ENCODE measurements at regions not wholly inside any gene's neighbourhood (a gene's known extent, or its start where the extent isn't known, plus 50 kb on each side); places are given as distances from the start of the nearest gene placed in this dataset.

DNA sequence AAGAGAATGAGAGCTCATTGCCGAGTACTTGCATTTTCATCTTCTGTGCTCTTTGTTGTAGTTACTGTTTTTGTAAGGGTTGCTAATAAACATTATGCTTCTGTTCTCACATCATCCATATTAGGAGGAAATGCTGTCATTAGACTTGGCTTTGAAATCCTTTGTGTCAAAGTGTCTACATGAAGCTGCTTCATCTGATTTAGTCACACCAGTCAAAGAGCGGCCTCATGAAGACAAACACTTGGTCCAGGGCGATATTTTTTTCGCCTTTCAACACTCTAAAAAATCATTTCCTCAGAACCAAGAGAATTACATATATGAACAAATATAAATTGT is 105.0 kb downstream of the SPRY2 start:
- Histone ChIP-seq H3K4me3 (ENCODE audit: low read depth, low read length) (no peak overlapping the region), H2AFZ (ENCODE audit: low read length, unreplicated experiment) (no peak overlapping the region), H3K79me2 (ENCODE audit: control insufficient read depth, insufficient read depth, low read length, unreplicated experiment) (no peaks in the 10 kb centered on the region), H3K36me3 (ENCODE audit: insufficient read depth, low read length) (no peaks in the 10 kb centered on the region), H3K4me1 (ENCODE audit: control insufficient read depth, insufficient read depth, low read length, unreplicated experiment) (peaks cover 5% of the 10 kb centered on the region), H3K27ac (ENCODE audit: low read depth, low read length) (no peak overlapping the region), H3K27me3 (ENCODE audit: insufficient read depth, low read length) (no peaks in the 10 kb centered on the region)

DNA sequence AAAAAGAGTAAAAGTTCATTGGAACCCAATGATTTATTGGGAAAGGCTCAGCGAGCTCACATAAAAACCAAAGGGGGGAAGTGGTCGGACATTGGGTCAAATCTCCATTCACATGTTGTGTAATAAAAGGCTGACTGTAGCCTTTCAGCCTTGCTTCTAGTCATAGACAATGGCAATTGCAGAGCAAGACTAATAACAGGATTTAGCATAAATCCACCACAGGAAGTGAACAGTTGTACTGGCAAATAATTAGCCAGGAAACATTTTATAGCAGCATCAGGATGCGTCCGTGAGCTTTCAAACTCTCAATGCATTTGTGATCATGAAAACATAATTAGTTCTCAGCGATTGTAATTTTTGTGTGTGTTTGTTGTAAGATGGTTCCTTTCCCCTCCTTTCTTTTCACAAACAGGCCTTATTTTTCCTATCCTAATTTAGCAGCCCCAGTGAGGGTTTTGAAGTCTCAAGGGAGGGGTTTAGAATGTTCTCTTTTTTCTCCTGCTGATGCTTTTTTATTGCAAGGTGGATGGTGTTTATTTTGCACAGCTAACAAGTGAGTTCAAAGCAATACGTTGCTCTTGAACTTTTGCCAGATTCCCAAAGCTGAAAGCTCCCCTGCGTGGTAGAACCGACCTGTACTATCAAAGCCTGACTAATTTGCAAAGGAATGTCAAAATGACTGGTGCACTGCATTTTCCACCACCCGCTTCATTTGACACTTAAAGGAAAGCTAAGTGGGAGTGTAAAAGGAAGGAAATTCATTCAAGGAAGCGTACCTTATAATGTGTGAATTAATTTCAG is 105.6 kb downstream of the SPRY2 start:
- no peaks in the 10 kb centered on the region for H3K79me2 ChIP-seq (ENCODE audit: control insufficient read depth, insufficient read depth, low read length, unreplicated experiment)
- no peaks in the 10 kb centered on the region for H3K36me3 ChIP-seq (ENCODE audit: insufficient read depth, low read length)
- H3K27me3 ChIP-seq (ENCODE audit: insufficient read depth, low read length) = no peaks in the 10 kb centered on the region
- no peak overlapping the region for H3K4me3 ChIP-seq (ENCODE audit: low read depth, low read length)
- H3K4me1 ChIP-seq (ENCODE audit: control insufficient read depth, insufficient read depth, low read length, unreplicated experiment) = peaks cover 5% of the 10 kb centered on the region
- H2AFZ ChIP-seq (ENCODE audit: low read length, unreplicated experiment) = no peak overlapping the region
- H3K27ac ChIP-seq (ENCODE audit: low read depth, low read length) = no peak overlapping the region

DNA sequence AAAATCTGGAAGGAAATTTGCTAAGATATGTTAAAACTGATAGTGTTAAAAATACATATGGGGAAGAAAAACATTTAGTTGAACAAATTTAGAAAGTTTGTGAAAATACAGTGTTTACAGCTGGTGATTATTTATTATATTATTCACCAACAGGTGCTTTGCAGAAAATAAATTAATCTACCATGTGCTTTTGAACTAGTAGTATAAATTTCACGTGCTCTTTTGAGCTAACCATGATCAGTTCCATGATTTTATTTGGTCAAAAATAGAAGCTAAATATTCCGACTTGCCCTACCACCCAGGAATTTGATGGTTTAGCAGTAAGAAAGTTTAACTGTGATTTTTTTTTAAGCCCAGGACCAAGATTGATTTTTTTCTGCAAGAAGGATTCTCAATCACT is 113.3 kb downstream of the SPRY2 start:
- Histone ChIP-seq H3K4me1 (ENCODE audit: control insufficient read depth, insufficient read depth, low read length, unreplicated experiment) (no peaks in the 10 kb centered on the region), H3K4me3 (ENCODE audit: low read depth, low read length) (no peak overlapping the region), H3K79me2 (ENCODE audit: control insufficient read depth, insufficient read depth, low read length, unreplicated experiment) (no peaks in the 10 kb centered on the region), H3K36me3 (ENCODE audit: insufficient read depth, low read length) (no peaks in the 10 kb centered on the region), H2AFZ (ENCODE audit: low read length, unreplicated experiment) (no peak overlapping the region), H3K27me3 (ENCODE audit: insufficient read depth, low read length) (no peaks in the 10 kb centered on the region), H3K27ac (ENCODE audit: low read depth, low read length) (no peak overlapping the region)

DNA sequence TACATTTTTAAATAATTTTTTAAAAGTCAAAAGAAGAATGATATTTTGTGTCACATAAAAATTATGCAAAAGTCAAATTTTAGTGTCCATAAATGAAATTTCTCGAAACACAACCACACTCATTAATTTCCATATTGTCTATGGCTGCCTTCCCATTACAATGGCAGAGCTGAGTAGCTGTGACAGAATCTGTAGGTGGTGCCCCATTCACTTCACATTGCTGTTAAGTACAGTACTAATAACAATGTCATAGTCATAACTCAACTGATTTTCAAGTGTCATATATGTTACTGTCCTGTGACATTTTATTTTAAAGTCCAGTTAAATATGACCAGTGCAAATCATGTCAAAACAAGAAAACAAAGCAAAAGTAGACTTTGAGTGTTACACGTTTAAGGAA is 114.3 kb downstream of the SPRY2 start:
- Histone ChIP-seq H2AFZ (ENCODE audit: low read length, unreplicated experiment) (no peak overlapping the region), H3K79me2 (ENCODE audit: control insufficient read depth, insufficient read depth, low read length, unreplicated experiment) (no peaks in the 10 kb centered on the region), H3K27me3 (ENCODE audit: insufficient read depth, low read length) (no peaks in the 10 kb centered on the region), H3K36me3 (ENCODE audit: insufficient read depth, low read length) (no peaks in the 10 kb centered on the region), H3K4me1 (ENCODE audit: control insufficient read depth, insufficient read depth, low read length, unreplicated experiment) (no peaks in the 10 kb centered on the region), H3K27ac (ENCODE audit: low read depth, low read length) (no peak overlapping the region), H3K4me3 (ENCODE audit: low read depth, low read length) (no peak overlapping the region)

DNA sequence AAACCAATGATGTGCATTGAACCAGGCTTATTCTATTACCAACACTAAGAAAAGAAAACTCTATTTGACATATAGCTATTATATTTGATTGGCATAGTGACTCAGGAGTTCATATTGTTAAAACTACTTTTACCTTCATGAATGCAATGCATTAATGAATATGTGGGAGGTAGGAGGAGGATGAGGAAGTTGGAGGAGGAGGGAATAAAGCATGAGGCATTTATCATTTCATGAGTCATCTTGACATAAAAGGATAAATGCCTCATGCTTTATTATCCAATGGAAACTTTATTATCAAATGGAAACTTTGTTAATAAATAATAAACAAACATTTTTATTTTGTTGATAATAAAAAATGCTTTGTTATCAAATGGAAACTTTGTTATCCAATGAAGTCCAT is 116.5 kb downstream of the SPRY2 start:
- no peak overlapping the region for H3K4me3 ChIP-seq (ENCODE audit: low read depth, low read length)
- no peaks in the 10 kb centered on the region for H3K27me3 ChIP-seq (ENCODE audit: insufficient read depth, low read length)
- H2AFZ ChIP-seq (ENCODE audit: low read length, unreplicated experiment) = no peak overlapping the region
- H3K79me2 ChIP-seq (ENCODE audit: control insufficient read depth, insufficient read depth, low read length, unreplicated experiment) = no peaks in the 10 kb centered on the region
- H3K4me1 ChIP-seq (ENCODE audit: control insufficient read depth, insufficient read depth, low read length, unreplicated experiment) = no peaks in the 10 kb centered on the region
- H3K27ac ChIP-seq (ENCODE audit: low read depth, low read length) = no peak overlapping the region
- H3K36me3 ChIP-seq (ENCODE audit: insufficient read depth, low read length) = no peaks in the 10 kb centered on the region

DNA sequence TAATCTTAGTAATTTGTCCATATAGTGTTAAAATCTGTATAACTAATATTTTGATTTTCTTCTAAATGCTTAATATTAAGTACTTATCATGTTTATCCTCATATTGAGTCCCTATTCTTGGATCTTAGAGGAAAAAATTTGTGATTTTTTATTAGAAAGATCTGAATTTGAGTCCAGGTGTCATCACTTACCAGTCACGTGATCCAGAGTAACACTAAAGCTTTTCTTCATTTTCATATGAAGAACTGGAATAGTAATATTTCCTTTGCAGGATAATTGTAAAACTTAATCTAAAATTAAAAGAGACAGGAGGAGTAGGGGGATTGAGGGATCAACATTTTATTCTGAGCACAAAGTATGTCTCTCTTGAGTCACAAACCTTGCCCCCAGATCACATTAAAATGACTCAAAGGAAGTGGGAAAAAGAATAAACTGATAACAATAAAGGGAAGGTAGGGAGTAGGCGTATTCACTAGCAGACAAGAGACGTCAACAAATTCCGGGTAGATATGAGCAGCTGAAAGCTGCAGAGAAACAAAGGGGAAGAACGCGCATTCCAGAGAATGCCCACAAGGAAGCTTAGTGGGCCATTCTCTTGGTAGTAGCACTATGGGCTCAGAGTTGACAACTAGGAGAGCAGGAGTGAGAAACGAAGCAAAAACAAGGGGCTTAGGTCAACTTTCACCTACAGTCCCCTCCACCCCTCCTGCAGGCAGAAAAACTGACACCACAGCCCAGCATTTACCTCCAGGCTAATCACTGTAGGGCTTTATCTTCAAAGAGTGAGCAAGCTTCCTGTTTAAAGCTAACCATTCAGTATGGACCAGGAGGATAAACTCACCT is 123.1 kb downstream of the SPRY2 start:
- H3K4me1 ChIP-seq (ENCODE audit: control insufficient read depth, insufficient read depth, low read length, unreplicated experiment) = no peaks in the 10 kb centered on the region
- H3K36me3 ChIP-seq (ENCODE audit: insufficient read depth, low read length) = no peaks in the 10 kb centered on the region
- no peak overlapping the region for H3K27ac ChIP-seq (ENCODE audit: low read depth, low read length)
- no peak overlapping the region for H3K4me3 ChIP-seq (ENCODE audit: low read depth, low read length)
- no peaks in the 10 kb centered on the region for H3K27me3 ChIP-seq (ENCODE audit: insufficient read depth, low read length)
- H2AFZ ChIP-seq (ENCODE audit: low read length, unreplicated experiment) = peak overlapping the region; percentile 31
- no peaks in the 10 kb centered on the region for H3K79me2 ChIP-seq (ENCODE audit: control insufficient read depth, insufficient read depth, low read length, unreplicated experiment)

DNA sequence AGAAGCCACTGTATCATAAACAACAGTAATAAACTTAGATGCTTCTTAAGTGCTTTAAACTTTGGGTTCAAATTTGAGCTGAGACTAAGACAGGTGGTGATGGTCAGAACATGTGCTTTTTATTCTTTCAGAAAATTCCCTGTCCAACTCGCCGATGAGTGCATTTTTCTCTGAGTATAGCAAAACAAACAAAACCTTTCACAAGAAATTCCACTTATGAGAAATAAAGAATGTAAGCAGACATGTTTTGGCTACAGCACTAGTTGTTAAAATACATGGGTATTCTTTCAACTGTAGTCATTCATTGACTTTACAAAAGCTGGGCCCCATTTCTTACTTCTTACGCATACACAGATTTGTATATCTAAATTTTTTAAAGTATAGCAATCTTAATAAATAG is 125.6 kb downstream of the SPRY2 start:
- H3K27me3 ChIP-seq (ENCODE audit: insufficient read depth, low read length) = no peaks in the 10 kb centered on the region
- H3K4me3 ChIP-seq (ENCODE audit: low read depth, low read length) = no peak overlapping the region
- no peak overlapping the region for H3K27ac ChIP-seq (ENCODE audit: low read depth, low read length)
- no peaks in the 10 kb centered on the region for H3K79me2 ChIP-seq (ENCODE audit: control insufficient read depth, insufficient read depth, low read length, unreplicated experiment)
- no peaks in the 10 kb centered on the region for H3K4me1 ChIP-seq (ENCODE audit: control insufficient read depth, insufficient read depth, low read length, unreplicated experiment)
- no peaks in the 10 kb centered on the region for H3K36me3 ChIP-seq (ENCODE audit: insufficient read depth, low read length)
- H2AFZ ChIP-seq (ENCODE audit: low read length, unreplicated experiment) = no peak overlapping the region

DNA sequence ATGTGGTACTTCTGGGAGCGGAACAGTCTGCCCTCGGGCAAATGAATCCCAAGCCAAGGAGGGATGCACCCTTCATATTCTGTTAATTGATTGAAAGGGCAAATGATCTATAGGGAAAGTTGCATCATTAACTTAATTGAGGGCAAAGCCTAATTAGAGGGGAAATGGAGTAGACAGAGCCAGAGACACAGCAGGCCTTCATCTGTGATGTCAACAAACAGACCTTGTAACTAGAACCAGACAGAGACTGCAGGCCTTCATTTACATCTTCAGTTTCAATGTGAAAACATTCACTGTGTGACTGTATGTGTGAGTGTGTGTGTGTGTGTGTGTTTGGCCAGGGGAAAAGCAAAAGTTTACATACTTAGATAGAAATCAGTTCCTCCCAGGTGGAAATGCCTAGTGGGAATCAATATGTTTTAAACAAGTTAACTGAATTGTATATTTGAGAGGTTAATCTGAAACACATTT is 126.4 kb downstream of the SPRY2 start:
- Histone ChIP-seq H3K27ac (ENCODE audit: low read depth, low read length) (no peak overlapping the region), H3K4me3 (ENCODE audit: low read depth, low read length) (no peak overlapping the region), H3K27me3 (ENCODE audit: insufficient read depth, low read length) (no peaks in the 10 kb centered on the region), H2AFZ (ENCODE audit: low read length, unreplicated experiment) (no peak overlapping the region), H3K36me3 (ENCODE audit: insufficient read depth, low read length) (no peaks in the 10 kb centered on the region), H3K79me2 (ENCODE audit: control insufficient read depth, insufficient read depth, low read length, unreplicated experiment) (no peaks in the 10 kb centered on the region), H3K4me1 (ENCODE audit: control insufficient read depth, insufficient read depth, low read length, unreplicated experiment) (no peaks in the 10 kb centered on the region)

DNA sequence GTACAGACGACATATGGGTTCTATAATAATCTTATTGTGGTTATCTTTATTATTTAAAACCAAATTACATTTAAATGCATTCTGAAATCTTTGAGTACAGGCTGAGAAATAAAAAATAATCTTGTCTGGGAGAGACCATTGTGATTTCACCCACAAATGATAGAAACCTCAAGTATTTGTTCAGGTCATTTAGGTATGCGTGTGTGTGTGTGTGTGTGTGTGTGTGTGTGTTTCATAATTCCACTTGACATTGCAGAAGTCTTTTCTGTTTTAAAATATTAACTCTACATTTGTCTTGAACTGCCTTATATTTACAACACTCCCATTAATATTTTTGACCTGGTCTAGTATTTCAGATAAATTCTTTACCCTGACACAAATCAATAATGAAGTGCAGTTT is 126.9 kb downstream of the SPRY2 start:
- no peak overlapping the region for H3K27ac ChIP-seq (ENCODE audit: low read depth, low read length)
- H2AFZ ChIP-seq (ENCODE audit: low read length, unreplicated experiment) = no peak overlapping the region
- H3K4me3 ChIP-seq (ENCODE audit: low read depth, low read length) = no peak overlapping the region
- H3K4me1 ChIP-seq (ENCODE audit: control insufficient read depth, insufficient read depth, low read length, unreplicated experiment) = no peaks in the 10 kb centered on the region
- no peaks in the 10 kb centered on the region for H3K36me3 ChIP-seq (ENCODE audit: insufficient read depth, low read length)
- H3K27me3 ChIP-seq (ENCODE audit: insufficient read depth, low read length) = no peaks in the 10 kb centered on the region
- H3K79me2 ChIP-seq (ENCODE audit: control insufficient read depth, insufficient read depth, low read length, unreplicated experiment) = no peaks in the 10 kb centered on the region

DNA sequence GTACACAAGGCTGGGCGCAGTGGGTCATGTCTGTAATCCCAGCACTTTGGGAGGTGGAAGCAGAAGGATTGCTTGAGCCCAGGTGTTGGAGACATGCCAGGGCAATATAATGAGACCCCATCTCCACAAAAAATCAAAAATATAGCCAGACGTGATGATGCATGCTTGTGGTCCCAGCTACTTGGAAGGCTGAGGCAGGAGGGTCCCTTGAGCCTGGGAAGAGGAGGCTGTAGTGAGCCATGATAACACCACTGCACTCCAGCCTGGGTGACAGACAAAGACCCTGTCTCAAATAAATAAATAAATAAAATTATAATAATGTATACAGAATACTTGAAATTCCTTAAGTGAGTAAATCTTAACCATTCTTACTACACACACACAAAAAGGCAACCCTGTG is 127.7 kb downstream of the SPRY2 start:
- Histone ChIP-seq H3K27me3 (ENCODE audit: insufficient read depth, low read length) (no peaks in the 10 kb centered on the region), H3K27ac (ENCODE audit: low read depth, low read length) (no peak overlapping the region), H3K4me3 (ENCODE audit: low read depth, low read length) (no peak overlapping the region), H3K79me2 (ENCODE audit: control insufficient read depth, insufficient read depth, low read length, unreplicated experiment) (no peaks in the 10 kb centered on the region), H3K4me1 (ENCODE audit: control insufficient read depth, insufficient read depth, low read length, unreplicated experiment) (no peaks in the 10 kb centered on the region), H3K36me3 (ENCODE audit: insufficient read depth, low read length) (no peaks in the 10 kb centered on the region), H2AFZ (ENCODE audit: low read length, unreplicated experiment) (no peak overlapping the region)

DNA sequence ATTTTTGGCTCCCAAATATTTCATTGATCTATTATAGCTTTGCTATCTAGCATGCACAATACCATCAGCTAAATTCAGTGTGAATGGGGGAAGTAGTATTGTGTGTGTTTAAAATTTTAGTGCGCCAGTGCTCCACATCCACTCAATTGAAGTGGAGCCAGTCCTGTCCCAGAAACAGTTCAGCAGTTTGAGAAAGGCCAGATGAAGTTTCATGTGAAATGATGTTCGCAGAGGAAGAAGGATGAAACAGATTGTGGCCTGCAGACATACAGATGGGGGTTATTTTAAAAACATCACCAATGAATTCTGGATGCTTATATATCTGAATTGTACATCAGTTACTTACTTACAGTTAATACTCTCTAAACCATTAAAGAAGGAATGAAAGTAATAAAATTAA is 129.4 kb downstream of the SPRY2 start:
- H3K4me3 ChIP-seq (ENCODE audit: low read depth, low read length) = no peak overlapping the region
- no peaks in the 10 kb centered on the region for H3K36me3 ChIP-seq (ENCODE audit: insufficient read depth, low read length)
- H3K27me3 ChIP-seq (ENCODE audit: insufficient read depth, low read length) = no peaks in the 10 kb centered on the region
- H3K27ac ChIP-seq (ENCODE audit: low read depth, low read length) = no peak overlapping the region
- H3K79me2 ChIP-seq (ENCODE audit: control insufficient read depth, insufficient read depth, low read length, unreplicated experiment) = no peaks in the 10 kb centered on the region
- no peak overlapping the region for H2AFZ ChIP-seq (ENCODE audit: low read length, unreplicated experiment)
- H3K4me1 ChIP-seq (ENCODE audit: control insufficient read depth, insufficient read depth, low read length, unreplicated experiment) = no peaks in the 10 kb centered on the region
